Caco-2 (cell line): ENCODE measurements at regions not wholly inside any gene's neighbourhood (a gene's known extent, or its start where the extent isn't known, plus 50 kb on each side); places are given as distances from the start of the nearest gene placed in this dataset.

Source experiments
- BruUV-seq: library from RNA; stranded (reverse); fragments of 400-500 nt; replicated peaks from 2 replicates; lab custom pipeline; 2021; lab: Mats Ljungman, UMichigan
- CTCF ChIA-PET: fragments of 300-600 bp; sonication (Branson Sonifier 250); formaldehyde crosslinking; loops from one replicate; lab custom pipeline; 2022; ENCODE audit warnings: antibody characterized with exemption; lab: Charles Lee
- POLR2A ChIA-PET: fragments of 300-600 bp; sonication (Branson Sonifier 250); formaldehyde crosslinking; loops from one replicate; lab custom pipeline; 2022; ENCODE audit warnings: antibody characterized with exemption; lab: Charles Lee
- DNase-seq, 2 experiments: peaks; one replicate each; pipeline versions ENCODE4 v3.0.0 to v3.0.0-alpha.2; 2020 to 2022
- H3K27me3 ChIP-seq: replicated peaks from 2 replicates; pipeline ENCODE4 v1.6.0; 2011; ENCODE audit warnings: low read length; ENCODE audit not compliant: control insufficient read depth, insufficient read depth
- H3K36me3 ChIP-seq: 2 replicates; pipeline ENCODE4 v1.5.1; 2011; ENCODE audit warnings: low read length; ENCODE audit not compliant: control insufficient read depth, insufficient read depth
- H3K4me1 ChIP-seq: fragments of 250-450 bp; sonication (Bioruptor Pico); 2 replicates; pipeline ENCODE4 v1.5.1; 2020; ENCODE audit warnings: mild to moderate bottlenecking
- H3K4me3 ChIP-seq: 2 replicates; pipeline ENCODE4 v1.5.1; 2011; ENCODE audit warnings: low read depth, mild to moderate bottlenecking, control low read depth, low read length
- H3K9me3 ChIP-seq: fragments of 250-450 bp; sonication (Bioruptor Pico); 2 replicates; pipeline ENCODE4 v1.5.1; 2020; ENCODE audit warnings: mild to moderate bottlenecking, moderate library complexity
- H3K27ac Mint-ChIP-seq: one replicate; pipeline ENCODE4 v1.8.0; 2022; ENCODE audit warnings: mixed read lengths; ENCODE audit not compliant: unreplicated experiment
- H3K27me3 Mint-ChIP-seq: one replicate; pipeline ENCODE4 v1.8.0; 2022; ENCODE audit warnings: mixed read lengths; ENCODE audit not compliant: insufficient read depth, unreplicated experiment
- H3K36me3 Mint-ChIP-seq: one replicate; pipeline ENCODE4 v1.8.0; 2022; ENCODE audit warnings: mild to moderate bottlenecking, mixed read lengths; ENCODE audit not compliant: insufficient read depth, unreplicated experiment
- H3K4me1 Mint-ChIP-seq: one replicate; pipeline ENCODE4 v1.8.0; 2022; ENCODE audit warnings: low read depth, mixed read lengths; ENCODE audit not compliant: unreplicated experiment
- H3K4me3 Mint-ChIP-seq: one replicate; pipeline ENCODE4 v1.8.0; 2022; ENCODE audit warnings: mild to moderate bottlenecking, moderate library complexity, mixed read lengths; ENCODE audit not compliant: unreplicated experiment
- H3K9me3 Mint-ChIP-seq: one replicate; pipeline ENCODE4 v1.8.0; 2022; ENCODE audit warnings: mixed read lengths; ENCODE audit not compliant: unreplicated experiment
- intact Hi-C: fragments of 100-400 bp; cut with micrococcal nuclease; formaldehyde crosslinking; loops from one replicate; pipeline ENCODE4 v1.10.0; 2022; ENCODE audit not compliant: unreplicated experiment
- TF ChIP-seq, protein P1 (sequence below), 2 experiments: fragments of 200-600 bp in 1 of 2; IDR thresholded peaks; 1 replicate in 1 of 2; 2 replicates in 1 of 2; pipeline versions ENCODE4 v1.5.1 to v1.8.0; 2011 to 2022; ENCODE audit warnings: antibody characterized with exemption in 1 of 2, control low read depth in 1 of 2, inconsistent platforms in 1 of 2, low read depth in 1 of 2, low read length in 1 of 2, mild to moderate bottlenecking in 1 of 2, moderate library complexity in 1 of 2; ENCODE audit not compliant: insufficient read depth in 1 of 2, severe bottlenecking in 1 of 2, unreplicated experiment in 1 of 2

DNA sequence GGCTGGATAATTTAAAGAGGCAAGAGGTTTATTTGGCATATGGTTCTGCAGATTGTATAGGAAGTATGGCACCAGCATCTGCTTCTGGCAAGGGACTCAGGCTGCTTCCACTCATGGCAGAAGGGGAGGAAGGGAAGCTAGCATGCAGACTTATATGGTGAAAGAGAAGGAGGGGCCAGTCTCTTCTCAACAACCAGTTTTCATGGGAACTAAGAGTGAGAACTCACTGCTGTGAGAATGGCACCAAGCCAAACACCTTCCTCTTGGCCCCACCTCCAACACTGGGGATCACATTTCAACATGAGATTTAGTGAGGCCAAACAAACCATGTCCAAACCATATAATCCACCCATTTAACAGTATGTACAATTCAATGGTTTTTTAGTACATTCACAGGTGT is 113.3 kb upstream of the SHB start:
- CTCF ChIA-PET = no interaction called here
- TF ChIP-seq, protein P1, sequence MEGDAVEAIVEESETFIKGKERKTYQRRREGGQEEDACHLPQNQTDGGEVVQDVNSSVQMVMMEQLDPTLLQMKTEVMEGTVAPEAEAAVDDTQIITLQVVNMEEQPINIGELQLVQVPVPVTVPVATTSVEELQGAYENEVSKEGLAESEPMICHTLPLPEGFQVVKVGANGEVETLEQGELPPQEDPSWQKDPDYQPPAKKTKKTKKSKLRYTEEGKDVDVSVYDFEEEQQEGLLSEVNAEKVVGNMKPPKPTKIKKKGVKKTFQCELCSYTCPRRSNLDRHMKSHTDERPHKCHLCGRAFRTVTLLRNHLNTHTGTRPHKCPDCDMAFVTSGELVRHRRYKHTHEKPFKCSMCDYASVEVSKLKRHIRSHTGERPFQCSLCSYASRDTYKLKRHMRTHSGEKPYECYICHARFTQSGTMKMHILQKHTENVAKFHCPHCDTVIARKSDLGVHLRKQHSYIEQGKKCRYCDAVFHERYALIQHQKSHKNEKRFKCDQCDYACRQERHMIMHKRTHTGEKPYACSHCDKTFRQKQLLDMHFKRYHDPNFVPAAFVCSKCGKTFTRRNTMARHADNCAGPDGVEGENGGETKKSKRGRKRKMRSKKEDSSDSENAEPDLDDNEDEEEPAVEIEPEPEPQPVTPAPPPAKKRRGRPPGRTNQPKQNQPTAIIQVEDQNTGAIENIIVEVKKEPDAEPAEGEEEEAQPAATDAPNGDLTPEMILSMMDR (IDR thresholded peaks at IDR 0.05; ENCODE audit: insufficient read depth in 1 of 2, low read depth in 1 of 2, low read length in 1 of 2, severe bottlenecking in 1 of 2, unreplicated experiment in 1 of 2) = no peak
- H3K27ac Mint-ChIP-seq = no peak overlapping the region
- Histone ChIP-seq H3K27me3 (no peaks in the 10 kb centered on the region), H3K9me3 (no peaks in the 10 kb centered on the region), H3K4me3 (no peak overlapping the region), H3K36me3 (no peaks in the 10 kb centered on the region), H3K4me1 (no peaks in the 10 kb centered on the region)
- no peaks in the 10 kb centered on the region for H3K4me1 Mint-ChIP-seq
- POLR2A ChIA-PET = no interaction called here
- no TSS peak for BruUV-seq
- no peaks in the 10 kb centered on the region for H3K9me3 Mint-ChIP-seq
- H3K4me3 Mint-ChIP-seq = no peak overlapping the region
- intact Hi-C loops = no loop called here
- no peaks in the 10 kb centered on the region for H3K27me3 Mint-ChIP-seq
- DNase-seq = no peak
- no peaks in the 10 kb centered on the region for H3K36me3 Mint-ChIP-seq

DNA sequence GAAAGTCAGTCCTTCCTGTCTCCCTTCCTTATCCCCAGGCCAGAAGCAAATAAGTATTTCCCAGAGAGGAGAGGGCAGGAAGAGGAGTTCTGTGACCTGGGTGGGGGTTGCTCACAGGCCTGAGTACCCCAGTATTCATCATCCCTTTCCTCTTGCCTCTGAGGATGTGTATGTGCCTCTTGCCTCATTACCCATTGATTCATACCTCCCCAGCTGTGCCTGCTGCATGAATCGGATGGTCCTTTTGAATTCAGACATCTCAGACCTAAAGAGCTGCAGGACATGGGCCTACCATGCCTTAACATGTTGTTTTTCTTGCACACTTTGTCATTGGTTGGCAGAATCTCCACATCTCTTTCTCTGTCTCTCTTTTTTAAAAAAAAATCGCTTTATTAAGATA is 112.8 kb upstream of the SHB start:
- Mint-ChIP-seq H3K27me3 (no peaks in the 10 kb centered on the region), H3K36me3 (no peaks in the 10 kb centered on the region), H3K4me1 (no peaks in the 10 kb centered on the region), H3K4me3 (no peak overlapping the region), H3K27ac (no peak overlapping the region), H3K9me3 (no peaks in the 10 kb centered on the region)
- POLR2A ChIA-PET = no interaction called here
- DNase-seq = no peak
- TF ChIP-seq, protein P1 (IDR thresholded peaks at IDR 0.05; ENCODE audit: insufficient read depth in 1 of 2, low read depth in 1 of 2, low read length in 1 of 2, severe bottlenecking in 1 of 2, unreplicated experiment in 1 of 2) = no peak
- H3K9me3 ChIP-seq = no peaks in the 10 kb centered on the region
- no peaks in the 10 kb centered on the region for H3K4me1 ChIP-seq
- no peak overlapping the region for H3K4me3 ChIP-seq
- no TSS peak for BruUV-seq
- no peaks in the 10 kb centered on the region for H3K36me3 ChIP-seq
- H3K27me3 ChIP-seq = no peaks in the 10 kb centered on the region
- CTCF ChIA-PET = no interaction called here
- intact Hi-C loops = no loop called here

DNA sequence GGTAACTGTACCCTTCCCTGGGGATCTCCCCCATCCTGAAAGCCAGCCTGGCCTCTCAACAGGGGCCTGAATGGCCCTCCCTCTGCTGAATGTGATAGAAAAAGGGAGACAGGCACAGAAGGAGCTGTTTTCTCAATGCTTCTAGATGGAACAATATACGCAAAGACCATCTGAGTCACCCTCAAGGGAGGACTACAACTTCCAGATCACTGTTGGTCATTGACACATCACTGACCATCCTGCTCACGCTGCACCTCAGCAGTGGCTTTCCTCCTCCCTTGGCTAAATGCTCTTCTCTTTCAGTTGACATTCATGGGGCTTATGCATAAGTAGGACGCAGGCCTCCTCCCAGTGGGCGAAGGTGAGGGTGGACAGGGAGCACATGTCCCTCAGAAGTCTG is 112.2 kb upstream of the SHB start:
- H3K27me3 Mint-ChIP-seq = no peaks in the 10 kb centered on the region
- intact Hi-C loops = no loop called here
- H3K9me3 Mint-ChIP-seq = no peaks in the 10 kb centered on the region
- no peaks in the 10 kb centered on the region for H3K4me1 Mint-ChIP-seq
- ChIA-PET POLR2A (no interaction called here), CTCF (no interaction called here)
- no TSS peak for BruUV-seq
- H3K27me3 ChIP-seq = no peaks in the 10 kb centered on the region
- no peak overlapping the region for H3K27ac Mint-ChIP-seq
- no peaks in the 10 kb centered on the region for H3K36me3 ChIP-seq
- no peak overlapping the region for H3K4me3 ChIP-seq
- no peaks in the 10 kb centered on the region for H3K4me1 ChIP-seq
- H3K36me3 Mint-ChIP-seq = no peaks in the 10 kb centered on the region
- no peak for DNase-seq
- no peak overlapping the region for H3K4me3 Mint-ChIP-seq
- TF ChIP-seq, protein P1 (IDR thresholded peaks at IDR 0.05; ENCODE audit: insufficient read depth in 1 of 2, low read depth in 1 of 2, low read length in 1 of 2, severe bottlenecking in 1 of 2, unreplicated experiment in 1 of 2) = no peak
- no peaks in the 10 kb centered on the region; the same call in 1 of the 2 replicates for H3K9me3 ChIP-seq
